CD4-positive, alpha-beta T cell treated with Interleukin-15 for 4 hours (primary cell): ENCODE measurements at regions not wholly inside any gene's neighbourhood (a gene's known extent, or its start where the extent isn't known, plus 50 kb on each side); places are given as distances from the start of the nearest gene placed in this dataset.
"Not testable (repeated sequence)": the region's sequence is repeated elsewhere in the genome, so short reads cannot be mapped to it uniquely, and the experiment has no call there.

ENCODE experiments used
- DNase-seq: peaks from one replicate; pipeline ENCODE4 v3.0.0-alpha.2; 2020; ENCODE audit warnings: low spot score

DNA sequence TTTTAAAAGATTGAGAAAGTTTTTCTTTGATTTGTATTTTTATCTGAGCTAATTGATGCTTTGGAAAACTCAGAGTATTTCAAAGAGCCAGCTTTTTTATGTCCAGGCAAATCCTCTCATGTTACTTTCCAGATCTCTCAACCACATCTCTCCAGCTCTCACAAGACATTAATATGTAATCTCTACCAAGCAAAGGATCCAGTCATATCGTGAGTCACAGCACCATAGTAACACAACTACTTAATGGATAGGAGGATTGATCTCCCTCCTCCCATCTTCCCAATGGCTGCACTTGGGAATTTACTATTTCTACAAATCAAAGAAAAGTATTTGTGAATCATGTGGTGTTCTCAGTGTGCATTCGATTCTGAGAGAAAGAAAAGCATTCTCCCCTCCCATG is 63.3 kb downstream of the POU4F1 start:
- no peak for DNase-seq

DNA sequence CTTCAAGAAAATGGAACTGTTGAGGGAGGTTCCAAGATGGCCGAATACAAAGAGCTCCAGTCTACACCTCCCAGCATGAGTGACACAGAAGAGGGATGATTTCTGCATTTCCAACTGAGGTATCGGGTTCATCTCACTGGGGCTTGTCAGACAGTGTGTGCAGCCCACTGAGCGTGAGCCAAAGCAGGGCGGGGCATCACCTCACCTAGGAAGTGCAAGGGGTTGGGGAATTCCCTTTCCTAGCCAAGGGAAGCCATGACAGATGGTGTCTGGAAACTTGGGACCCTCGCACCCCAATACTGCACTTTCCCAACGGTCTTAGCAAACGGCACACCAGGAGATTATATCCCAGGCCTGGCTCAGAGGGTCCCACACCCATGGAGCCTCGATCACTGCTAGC is 77.3 kb downstream of the POU4F1 start:
- not testable (repeated sequence) for DNase-seq

- DNase-seq: no peak
These were observed 78.4 kb downstream of the POU4F1 start for GRCh38 chr13:78524936-78525335.

DNA sequence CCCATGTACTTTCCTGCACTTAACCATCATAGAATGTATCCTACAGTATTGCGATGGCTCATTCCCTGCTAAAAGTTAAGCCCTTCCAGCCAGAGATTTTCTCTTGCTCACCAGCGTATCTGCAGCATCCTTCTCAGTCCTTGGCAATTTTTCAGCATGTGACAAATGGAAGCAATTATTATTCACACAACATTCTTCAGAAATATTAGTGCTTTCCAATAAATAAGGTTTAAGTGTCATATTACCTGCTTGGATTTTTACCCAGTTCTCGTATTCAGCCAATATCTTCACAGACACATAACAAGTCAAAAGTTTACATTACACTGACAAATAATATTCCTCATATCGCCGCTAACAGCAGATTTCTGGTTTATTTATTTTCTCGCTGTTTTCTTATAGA is 82.3 kb downstream of the POU4F1 start:
- DNase-seq: no peak

DNA sequence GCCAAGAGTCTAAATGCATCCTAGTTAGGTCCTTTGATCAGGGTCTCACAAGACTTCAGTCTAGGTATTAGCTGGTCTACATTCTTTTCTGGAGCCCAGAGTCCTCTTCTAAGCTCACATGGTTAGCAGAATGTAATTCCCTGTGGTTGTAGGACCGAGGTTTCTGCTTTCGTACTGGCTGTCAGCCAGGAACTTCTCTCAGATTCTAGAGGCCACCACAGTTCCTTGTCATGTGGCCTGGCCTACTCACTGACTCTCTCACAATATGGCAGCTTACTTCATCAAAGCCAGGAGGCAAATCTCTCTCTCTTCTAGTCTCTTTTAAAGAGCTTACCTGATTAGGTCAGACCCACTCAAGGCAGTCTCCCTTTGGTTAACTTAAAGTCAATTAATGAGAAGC is 82.9 kb downstream of the POU4F1 start:
- no peak for DNase-seq

DNA sequence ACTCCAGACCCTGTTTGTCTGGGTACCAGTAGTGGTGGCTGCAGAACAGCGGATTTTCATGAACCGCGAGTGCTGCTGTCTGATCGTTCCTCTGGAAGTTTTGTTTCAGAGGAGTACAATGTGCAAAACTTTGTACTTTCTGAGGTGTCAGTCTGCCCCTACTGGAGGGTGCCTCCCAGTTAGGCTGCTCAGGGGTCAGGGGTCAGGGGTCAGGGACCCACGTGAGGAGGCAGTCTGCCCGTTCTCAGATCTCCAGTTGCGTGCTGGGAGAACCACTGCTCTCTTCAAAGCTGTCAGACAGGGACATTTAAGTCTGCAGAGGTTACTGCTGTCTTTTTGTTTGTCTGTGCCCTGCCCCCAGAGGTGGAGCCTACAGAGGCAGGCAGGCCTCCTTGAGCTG is 84.9 kb downstream of the POU4F1 start:
- DNase-seq: not testable (repeated sequence)

DNA sequence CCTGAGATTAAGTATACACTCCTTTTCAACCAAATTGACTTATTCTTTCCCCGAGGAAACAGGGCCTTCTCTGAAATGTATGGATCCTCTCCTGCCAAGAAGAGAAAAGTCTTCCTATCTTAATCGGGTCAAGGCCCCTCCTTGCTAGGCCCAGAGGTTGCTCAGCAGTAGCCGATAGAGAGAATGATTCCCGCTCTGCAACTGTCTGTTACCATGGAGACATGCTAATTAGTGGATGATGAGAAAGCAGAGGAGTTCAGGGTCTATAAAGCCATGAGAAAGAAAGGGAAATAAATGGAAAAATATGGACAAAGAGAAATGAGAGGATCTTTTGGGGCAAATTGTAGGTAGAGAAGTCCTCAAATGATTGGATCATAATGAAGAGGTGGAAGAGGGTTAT is 103.5 kb downstream of the POU4F1 start:
- DNase-seq: no peak

- DNase-seq: no peak
These were observed 105.5 kb downstream of the POU4F1 start for GRCh38 chr13:78497702-78498355.

- no peak for DNase-seq
These were observed 111.4 kb downstream of the POU4F1 start for GRCh38 chr13:78491978-78492377.

DNA sequence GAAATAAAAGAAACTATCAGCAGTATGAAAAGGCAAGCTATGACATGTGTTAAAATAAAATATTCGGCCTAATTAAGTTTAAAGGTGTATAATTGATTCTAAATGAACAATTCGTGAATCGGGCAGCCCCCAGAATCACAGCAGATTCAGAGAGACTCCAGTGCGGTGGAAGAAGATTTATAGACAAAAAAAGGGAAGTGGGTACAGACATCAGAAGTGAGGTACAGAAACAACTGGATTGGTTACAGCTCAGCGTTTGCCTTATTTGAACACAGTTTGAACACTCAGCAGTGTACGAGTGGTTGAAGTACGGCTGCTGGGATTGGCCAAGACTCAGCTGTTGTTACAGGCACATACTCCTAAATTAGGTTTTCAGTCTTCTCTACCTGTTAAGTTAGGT is 113.1 kb downstream of the POU4F1 start:
- DNase-seq: not testable (repeated sequence)

- DNase-seq: no peak
These were observed 115.6 kb downstream of the POU4F1 start for GRCh38 chr13:78487707-78488106.

- no peak for DNase-seq
These were observed 117.5 kb downstream of the POU4F1 start for GRCh38 chr13:78485803-78486202.

GRCh38 chr13:78478183-78478582 is 125.2 kb downstream of the POU4F1 start:
- no peak for DNase-seq

GRCh38 chr13:78476910-78477309 is 126.4 kb downstream of the POU4F1 start:
- DNase-seq: no peak

DNA sequence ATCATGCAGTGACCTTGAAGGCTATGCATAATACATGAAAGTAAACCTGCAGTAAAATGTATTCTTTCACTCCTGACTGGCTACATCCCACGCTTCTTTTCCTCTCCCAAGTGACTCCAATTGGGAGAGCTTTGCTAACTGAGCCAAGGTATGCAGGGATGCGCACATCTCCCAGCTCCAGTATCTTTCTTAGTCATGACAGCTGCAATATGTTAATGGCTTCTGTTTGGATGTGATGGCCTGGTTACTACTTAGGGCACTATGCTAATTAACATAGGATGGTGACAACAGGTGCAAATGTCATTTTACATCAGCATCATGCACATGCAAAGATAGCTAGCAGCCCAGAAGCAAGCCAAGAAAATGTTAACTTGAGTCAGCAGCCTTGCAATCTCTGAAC is 134.7 kb downstream of the POU4F1 start:
- no peak for DNase-seq

GRCh38 chr13:78465250-78465649 is 138.1 kb downstream of the POU4F1 start:
- DNase-seq: no peak

GRCh38 chr13:78460176-78460575 is 143.2 kb downstream of the POU4F1 start:
- DNase-seq: no peak

GRCh38 chr13:78443839-78444238 is 159.5 kb downstream of the POU4F1 start:
- DNase-seq: no peak

DNA sequence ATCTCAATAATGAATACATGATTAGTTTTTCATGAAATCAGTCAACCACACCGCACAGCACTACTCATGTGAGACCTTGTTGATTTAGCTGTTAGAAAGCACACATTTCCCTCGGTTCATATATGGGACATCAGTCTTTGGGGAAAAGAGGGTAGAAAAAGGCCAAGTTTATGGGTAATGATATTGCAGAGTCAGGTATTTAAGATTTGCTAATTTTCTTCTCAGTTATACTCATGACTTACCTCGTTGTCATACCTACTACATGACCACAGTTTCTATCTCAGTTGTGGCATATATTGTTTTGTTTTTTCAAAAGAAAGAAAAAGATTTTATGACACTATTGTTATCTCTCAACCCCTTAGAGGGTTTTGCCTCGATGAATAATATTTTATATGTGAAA is 165.6 kb downstream of the POU4F1 start:
- no peak for DNase-seq

DNA sequence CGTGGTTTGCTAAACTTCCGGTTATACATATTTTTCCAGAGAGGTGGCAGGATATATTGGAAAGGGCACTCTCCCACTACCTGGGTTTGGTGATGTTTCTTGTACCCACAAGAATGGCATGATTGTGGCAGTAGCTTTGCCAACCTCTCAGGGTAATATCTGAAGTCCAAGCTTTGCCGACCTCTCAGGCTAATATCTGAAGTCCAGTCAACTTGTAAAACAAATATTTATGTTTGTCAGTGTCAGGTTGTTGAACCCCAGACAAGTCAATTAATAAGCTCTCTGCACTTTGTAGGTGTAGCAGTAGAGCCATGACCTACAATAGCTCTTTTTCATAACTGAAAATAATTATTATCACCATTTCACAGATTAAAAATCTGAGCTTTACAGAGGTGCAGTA is 167.0 kb downstream of the POU4F1 start:
- DNase-seq: no peak

- no peak for DNase-seq
These were observed 172.0 kb downstream of the POU4F1 start for GRCh38 chr13:78431328-78431727.

DNA sequence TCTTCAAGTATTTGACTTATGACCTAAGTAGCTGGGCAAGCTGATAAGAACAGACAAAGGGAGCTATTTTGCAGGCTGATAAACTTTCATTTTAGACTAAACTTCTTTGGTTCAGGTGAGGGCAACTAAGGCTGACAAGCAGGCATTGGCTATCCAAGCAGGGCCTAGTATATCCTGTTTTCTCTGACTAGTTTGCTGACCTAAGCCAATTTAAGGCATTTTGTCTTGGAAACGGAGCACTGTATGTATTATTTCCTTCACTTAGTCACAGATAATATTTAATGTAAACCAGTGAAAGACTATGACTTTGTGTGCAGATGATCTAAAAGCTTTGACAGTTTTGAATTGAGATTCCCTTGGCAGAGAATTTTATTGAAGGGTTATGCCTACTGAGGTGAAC is 172.5 kb downstream of the POU4F1 start:
- DNase-seq: no peak

DNA sequence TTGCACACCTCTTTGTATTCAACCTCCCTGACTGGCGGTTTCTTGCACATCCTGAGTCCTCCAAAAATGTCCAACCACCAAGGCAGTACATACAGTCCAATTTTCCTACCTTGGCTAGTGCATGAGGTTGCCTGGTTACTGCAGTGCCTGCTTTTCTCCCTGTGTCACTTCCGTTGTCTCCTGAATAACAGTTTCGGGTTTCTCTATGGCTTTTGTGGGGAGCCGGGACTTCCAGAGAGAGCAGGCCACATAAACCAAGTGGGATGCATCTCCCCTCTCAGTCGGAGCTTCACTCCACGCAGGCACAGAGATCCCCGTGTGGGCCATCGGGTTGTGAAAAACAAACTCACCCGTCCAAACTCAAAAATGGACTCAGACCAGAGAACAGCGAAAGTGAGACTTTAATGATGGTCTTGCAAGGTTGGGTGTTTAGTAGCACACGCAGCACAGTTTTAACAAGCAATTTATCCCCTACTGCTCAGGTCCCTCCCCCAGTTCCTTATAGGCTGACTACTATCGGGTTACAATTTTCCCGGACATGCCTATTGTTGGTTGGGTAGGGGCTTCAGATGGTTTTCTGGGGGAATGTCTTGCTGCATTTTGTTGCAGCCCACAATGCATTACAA is 173.1 kb downstream of the POU4F1 start:
- no peak for DNase-seq

- no peak for DNase-seq
These were observed 174.7 kb downstream of the POU4F1 start for GRCh38 chr13:78428646-78429045.
